ENCODE measurements at regions not wholly inside any gene's neighbourhood (a gene's known extent, or its start where the extent isn't known, plus 50 kb on each side); places are given as distances from the start of the nearest gene placed in this dataset.

DNA sequence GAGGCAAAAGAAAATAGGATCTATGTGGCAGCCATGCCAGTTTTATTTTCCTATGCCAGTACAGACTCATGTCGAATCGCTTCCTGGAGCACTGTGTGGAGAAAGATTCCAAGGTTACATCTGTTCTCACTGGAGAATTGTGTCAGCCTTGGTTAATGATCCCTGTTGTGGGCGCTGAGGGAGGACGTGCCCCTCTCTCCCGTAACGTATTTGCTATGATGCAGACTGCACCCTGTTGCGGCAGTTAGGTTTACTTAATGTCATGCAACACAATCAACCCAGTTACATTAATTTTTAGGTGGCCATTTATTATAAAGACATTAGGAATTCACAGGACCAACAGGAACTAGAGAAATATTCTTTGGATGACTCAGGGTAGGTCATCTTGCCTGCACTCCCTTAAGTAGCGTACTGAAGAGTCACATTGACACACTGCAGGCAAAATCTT is 892.9 kb downstream of the EFNB2 start:
- TF ChIP-seq ZNF274 (IDR thresholded peaks at IDR 0.05; ENCODE audit: low read depth, low read length): no peak
- no peak for TF ChIP-seq YY1 (IDR thresholded peaks at IDR 0.05; ENCODE audit: insufficient read depth, insufficient read length)
